Prostate gland (tissue), 2 donors: ENCODE measurements at regions not wholly inside any gene's neighbourhood (a gene's known extent, or its start where the extent isn't known, plus 50 kb on each side); places are given as distances from the start of the nearest gene placed in this dataset.

Experiments
- CTCF ChIP-seq, 4 experiments: fragments of 200-600 bp in 2 of 4; fragments of 450-650 bp in 2 of 4; sonication (generic) in 2 of 4; IDR thresholded peaks; 1 replicate in 3 of 4; 2 replicates in 1 of 4; pipeline ENCODE4 v1.5.1; 2016 to 2019; ENCODE audit warnings: antibody characterized with exemption in 4 of 4, mild to moderate bottlenecking in 2 of 4, moderate library complexity in 2 of 4
- POLR2A ChIP-seq: fragments of 450-650 bp; IDR thresholded peaks from one replicate; pipeline ENCODE4 v1.6.1; 2016; ENCODE audit warnings: antibody characterized with exemption, mild to moderate bottlenecking
- POLR2AphosphoS5 ChIP-seq: sonication (generic); formaldehyde crosslinking; IDR thresholded peaks from one replicate; pipeline ENCODE4 v1.6.1; 2017; ENCODE audit warnings: antibody characterized with exemption

- TF ChIP-seq CTCF (IDR thresholded peaks at IDR 0.05) (no peak), POLR2A (no peak), POLR2AphosphoS5 (no peak)
These were observed 79.3 kb upstream of the TBC1D3K start for GRCh38 chr17:37844977-37845293.
